Erythroblast (primary cell): ENCODE measurements at regions not wholly inside any gene's neighbourhood (a gene's known extent, or its start where the extent isn't known, plus 50 kb on each side); places are given as distances from the start of the nearest gene placed in this dataset.

Experiments used
- GATA1 ChIP-seq: IDR thresholded peaks from 2 replicates; pipeline ENCODE4 v1.6.1; 2011; ENCODE audit warnings: low read depth, mild to moderate bottlenecking, control low read depth, low read length, moderate library complexity
- POLR2A ChIP-seq: IDR thresholded peaks from 2 replicates; pipeline ENCODE4 v1.6.1; 2011; ENCODE audit warnings: mild to moderate bottlenecking, low read length

- TF ChIP-seq POLR2A = no peak
- TF ChIP-seq GATA1 = no peak
These were observed 248.3 kb downstream of the TRIB2 start for GRCh38 chr2:12964904-12965539.
